DND-41 (cell line): ENCODE measurements at regions not wholly inside any gene's neighbourhood (a gene's known extent, or its start where the extent isn't known, plus 50 kb on each side); places are given as distances from the start of the nearest gene placed in this dataset.

Source experiments
- CTCF ChIP-seq: IDR thresholded peaks from 2 replicates; pipeline ENCODE4 v1.5.1; 2012; ENCODE audit warnings: borderline replicate concordance, low read length, moderate library complexity, mild to moderate bottlenecking; ENCODE audit not compliant: poor library complexity, severe bottlenecking; ENCODE audit errors: extremely low read depth
- EZH2 ChIP-seq: IDR thresholded peaks from 3 replicates; pipeline ENCODE4 v1.6.1; 2012; ENCODE audit warnings: borderline replicate concordance, low read depth, mild to moderate bottlenecking, moderate library complexity, low read length, inconsistent platforms; ENCODE audit not compliant: severe bottlenecking

DNA sequence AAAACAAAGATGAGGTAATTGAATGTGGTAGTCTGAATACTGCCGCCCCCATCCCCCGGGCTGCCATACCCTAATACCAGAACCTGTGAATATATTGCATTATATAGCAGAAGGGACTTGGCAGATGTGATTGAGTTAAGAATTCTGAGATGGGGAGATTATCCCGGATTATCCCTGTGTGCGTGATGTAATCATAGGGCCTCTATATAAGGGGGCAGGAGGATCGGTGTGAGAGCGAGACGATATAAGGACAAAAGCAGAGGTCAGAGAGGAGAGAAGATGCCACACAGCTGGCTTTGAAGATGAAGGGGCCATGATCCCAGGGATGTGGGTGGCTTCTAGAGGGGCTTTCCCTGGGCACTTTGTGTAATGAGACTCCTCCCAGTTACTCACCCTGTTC lies 101.7 kb upstream of the TLE1 start:
- TF ChIP-seq EZH2 (no peak), CTCF (no peak)
